ENCODE measurements at regions not wholly inside any gene's neighbourhood (a gene's known extent, or its start where the extent isn't known, plus 50 kb on each side); places are given as distances from the start of the nearest gene placed in this dataset.
A peak's percentile ranks its signal among the peaks of the same experiment; 100 is the strongest.

GRCh38 chr2:9756692-9757250, 86.5 kb upstream of the TAF1B start:
- no peak for DNase-seq (ENCODE audit: low read depth)

GRCh38 chr2:9757501-9758264, 85.6 kb upstream of the TAF1B start:
- DNase-seq (ENCODE audit: low read depth) = no peak

- DNase-seq (ENCODE audit: low read depth) = no peak
Observed at GRCh38 chr2:9758741-9759140, 84.5 kb upstream of the TAF1B start.

GRCh38 chr2:9760069-9760901, 83.0 kb upstream of the TAF1B start:
- DNase-seq (ENCODE audit: low read depth) = no peak

DNA sequence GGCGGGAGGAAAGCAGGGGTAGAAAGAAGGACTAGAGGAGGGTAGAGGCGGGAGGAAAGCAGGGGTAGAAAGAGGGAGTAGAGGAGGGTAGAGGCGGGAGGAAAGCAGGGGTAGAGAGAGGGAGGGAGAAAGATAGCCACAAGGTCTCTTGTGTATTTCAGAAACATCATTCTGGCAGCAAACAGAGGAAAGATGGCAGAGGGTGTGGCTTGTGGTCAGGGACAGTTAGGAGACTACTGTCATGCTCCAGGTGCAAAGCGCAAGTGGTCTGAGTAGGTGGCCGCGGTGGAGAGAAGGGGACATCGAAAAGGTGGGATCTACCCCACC, 82.4 kb upstream of the TAF1B start:
- no peak for DNase-seq (ENCODE audit: low read depth)

- DNase-seq (ENCODE audit: low read depth) = no peak
Observed at GRCh38 chr2:9761577-9761976, 81.7 kb upstream of the TAF1B start.

DNA sequence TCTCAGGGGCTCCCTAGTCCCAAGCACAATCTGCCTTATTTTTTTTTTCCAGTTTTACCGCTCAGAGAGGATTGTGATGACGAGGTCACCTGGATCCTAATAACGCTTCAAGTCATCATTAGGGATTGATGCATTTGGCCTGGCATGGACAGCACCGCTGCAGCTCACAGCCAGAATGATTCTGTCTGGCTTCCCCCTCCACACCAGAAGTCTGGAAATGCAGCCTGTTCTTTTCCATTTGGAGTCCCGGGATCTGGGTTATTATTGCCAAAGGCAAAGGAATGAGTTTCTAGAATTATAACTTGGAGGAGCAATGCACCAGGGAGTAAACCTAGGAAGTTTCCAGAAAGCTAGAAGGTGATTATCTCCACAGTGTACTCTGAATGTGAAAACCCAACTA, 81.1 kb upstream of the TAF1B start:
- no peak for DNase-seq (ENCODE audit: low read depth)

- no peak for DNase-seq (ENCODE audit: low read depth)
Observed at GRCh38 chr2:9762941-9763340, 80.3 kb upstream of the TAF1B start.

GRCh38 chr2:9763356-9764152, 79.7 kb upstream of the TAF1B start:
- DNase-seq (ENCODE audit: low read depth) = no peak

- DNase-seq (ENCODE audit: low read depth) = no peak
Observed at GRCh38 chr2:9764153-9764778, 79.0 kb upstream of the TAF1B start.

- DNase-seq (ENCODE audit: low read depth) = no peak
Observed at GRCh38 chr2:9765611-9766531, 77.4 kb upstream of the TAF1B start.

- DNase-seq (ENCODE audit: low read depth) = no peak
Observed at GRCh38 chr2:9767656-9768281, 75.5 kb upstream of the TAF1B start.

DNA sequence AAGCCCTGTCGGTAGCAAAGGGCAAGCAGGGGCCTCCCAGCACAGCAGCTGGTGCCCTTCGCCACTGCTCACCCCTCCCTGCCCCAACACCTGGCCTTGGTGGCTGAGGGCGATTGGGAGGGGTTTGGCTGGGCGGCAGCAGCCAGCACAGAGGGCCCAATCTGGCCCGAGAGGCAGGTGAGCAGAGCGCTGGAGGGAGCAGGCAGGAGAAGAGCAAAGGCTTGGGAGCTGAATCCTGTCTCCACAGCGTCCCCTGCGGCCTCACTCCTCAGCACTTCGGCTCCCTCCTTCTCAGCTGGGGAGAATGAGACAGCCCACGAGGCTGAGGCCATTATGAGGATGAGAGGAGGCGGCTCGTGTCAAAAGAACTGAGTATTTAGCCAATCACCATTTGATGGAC, 74.9 kb upstream of the TAF1B start:
- DNase-seq (ENCODE audit: low read depth) = no peak

- no peak for DNase-seq (ENCODE audit: low read depth)
Observed at GRCh38 chr2:9769171-9770005, 73.9 kb upstream of the TAF1B start.

DNA sequence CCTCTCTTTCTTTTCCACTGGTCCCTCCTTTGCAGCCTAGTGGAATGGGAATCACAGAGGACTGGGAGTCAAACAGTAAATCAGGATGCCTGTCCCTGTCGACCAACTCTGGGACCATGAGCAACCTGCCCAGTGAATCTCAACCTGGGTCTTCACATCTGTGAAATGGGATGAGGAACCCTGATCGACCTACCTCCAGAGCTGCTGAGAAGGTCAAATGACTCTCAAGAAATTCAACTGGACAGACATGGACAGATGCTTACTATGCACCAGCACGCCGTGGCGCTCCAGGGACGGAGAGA, 73.3 kb upstream of the TAF1B start:
- DNase-seq (ENCODE audit: low read depth) = no peak

DNA sequence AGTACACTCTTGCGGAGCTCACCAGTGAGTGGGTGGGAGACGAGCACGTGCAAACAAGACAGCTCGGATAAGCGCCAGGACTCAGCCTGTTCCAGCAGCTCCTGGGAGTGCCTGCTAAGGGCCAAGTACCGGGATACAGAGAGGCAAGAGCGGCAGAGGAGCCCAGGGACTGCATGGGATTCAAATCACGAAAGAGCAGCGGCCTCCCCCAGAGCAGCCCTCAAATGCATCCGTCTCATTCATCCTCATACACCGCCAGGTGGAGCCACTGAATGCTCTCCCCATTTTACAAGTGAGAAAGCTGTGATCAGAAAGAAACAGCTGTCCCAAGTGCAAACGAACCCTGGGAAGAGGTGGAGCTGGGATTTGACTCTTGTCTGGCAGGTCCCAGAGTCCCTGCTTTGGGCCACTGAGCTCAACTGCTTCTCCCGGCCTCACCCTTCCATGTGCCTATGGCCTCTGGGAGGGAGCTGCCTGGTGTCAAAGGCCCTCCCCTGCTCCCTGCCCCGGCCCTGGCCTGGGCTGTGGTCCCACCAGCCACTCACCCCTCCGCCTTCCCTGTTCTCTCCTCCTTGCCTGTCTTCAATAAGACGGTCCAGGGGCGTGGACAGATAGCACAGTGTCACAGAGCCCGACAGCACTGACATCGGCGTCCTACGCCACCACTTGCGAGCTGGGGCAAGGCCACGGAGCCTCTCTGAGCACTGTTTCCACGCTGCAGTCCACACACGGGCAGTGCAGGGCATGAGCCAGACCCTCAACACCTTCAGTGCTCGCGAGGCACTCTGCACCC, 72.8 kb upstream of the TAF1B start:
- DNase-seq (ENCODE audit: low read depth) = peak; percentile 44

DNA sequence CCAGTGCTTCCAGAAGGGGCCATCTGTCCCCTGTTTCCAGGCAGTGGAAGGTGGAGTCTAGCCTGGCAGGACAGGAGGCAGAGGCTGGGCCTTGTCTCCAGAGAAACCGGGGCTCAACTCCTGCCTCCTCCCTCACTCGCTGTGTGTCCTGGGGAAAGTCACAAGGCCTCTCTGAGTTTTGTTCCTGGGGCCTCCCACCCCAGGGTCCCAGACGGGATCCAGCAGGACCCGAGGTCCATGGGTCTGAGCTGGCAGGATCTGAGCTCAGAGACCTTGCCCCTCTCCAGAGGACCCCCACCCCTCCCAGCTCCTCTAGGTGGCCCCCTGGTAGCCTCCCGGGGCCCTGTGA, 72.2 kb upstream of the TAF1B start:
- no peak for DNase-seq (ENCODE audit: low read depth)

- no peak for DNase-seq (ENCODE audit: low read depth)
Observed at GRCh38 chr2:9771481-9772017, 71.7 kb upstream of the TAF1B start.
